ENCODE measurements at regions not wholly inside any gene's neighbourhood (a gene's known extent, or its start where the extent isn't known, plus 50 kb on each side); places are given as distances from the start of the nearest gene placed in this dataset.

GRCh38 chr5:51271261-51271660 lies 112.0 kb upstream of the ISL1 start:
- intact Hi-C loops (cut with micrococcal nuclease), result no loop called here
- Mint-ChIP-seq H3K4me1 (ENCODE audit: low read depth) (no peaks in the 10 kb centered on the region), H3K9me3 (no peaks in the 10 kb centered on the region), H3K4me3 (no peak overlapping the region), H3K27me3 (no peaks in the 10 kb centered on the region), H3K27ac (no peak overlapping the region), H3K36me3 (ENCODE audit: low read depth) (no peaks in the 10 kb centered on the region)
- CTCF ChIA-PET, result no interaction called here
- DNase-seq, result no peak
- TF ChIP-seq CTCF (IDR thresholded peaks at IDR 0.05), result no peak
- POLR2A ChIA-PET, result no interaction called here
- ATAC-seq, result no peak

GRCh38 chr5:51273021-51273420 lies 110.2 kb upstream of the ISL1 start:
- Mint-ChIP-seq H3K4me3 (no peak overlapping the region), H3K36me3 (ENCODE audit: low read depth) (no peaks in the 10 kb centered on the region), H3K4me1 (ENCODE audit: low read depth) (no peaks in the 10 kb centered on the region), H3K27ac (no peak overlapping the region), H3K9me3 (no peaks in the 10 kb centered on the region), H3K27me3 (no peaks in the 10 kb centered on the region)
- DNase-seq, result no peak
- ATAC-seq, result no peak
- ChIA-PET CTCF (no interaction called here), POLR2A (no interaction called here)
- intact Hi-C loops (cut with micrococcal nuclease), result no loop called here
- no peak for TF ChIP-seq CTCF (IDR thresholded peaks at IDR 0.05)

- TF ChIP-seq CTCF (IDR thresholded peaks at IDR 0.05), result no peak
- ATAC-seq (no peak), DNase-seq (no peak)
- no peaks in the 10 kb centered on the region for H3K9me3 Mint-ChIP-seq
- H3K4me1 Mint-ChIP-seq (ENCODE audit: low read depth), result no peaks in the 10 kb centered on the region
- POLR2A ChIA-PET, result no interaction called here
- CTCF ChIA-PET, result no interaction called here
- H3K27ac Mint-ChIP-seq, result no peak overlapping the region
- H3K4me3 Mint-ChIP-seq, result no peak overlapping the region
- H3K27me3 Mint-ChIP-seq, result no peaks in the 10 kb centered on the region
- no peaks in the 10 kb centered on the region for H3K36me3 Mint-ChIP-seq (ENCODE audit: low read depth)
- intact Hi-C loops (cut with micrococcal nuclease), result no loop called here
Measured at GRCh38 chr5:51273871-51274270, 109.4 kb upstream of the ISL1 start.

- H3K4me1 Mint-ChIP-seq (ENCODE audit: low read depth), result no peaks in the 10 kb centered on the region
- CTCF ChIA-PET, result no interaction called here
- POLR2A ChIA-PET, result no interaction called here
- intact Hi-C loops (cut with micrococcal nuclease), result no loop called here
- H3K4me3 Mint-ChIP-seq, result no peak overlapping the region
- H3K36me3 Mint-ChIP-seq (ENCODE audit: low read depth), result no peaks in the 10 kb centered on the region
- DNase-seq, result no peak
- ATAC-seq, result no peak
- H3K9me3 Mint-ChIP-seq, result no peaks in the 10 kb centered on the region
- no peak overlapping the region for H3K27ac Mint-ChIP-seq
- no peaks in the 10 kb centered on the region for H3K27me3 Mint-ChIP-seq
- TF ChIP-seq CTCF (IDR thresholded peaks at IDR 0.05), result no peak
Measured at GRCh38 chr5:51275428-51275827, 107.8 kb upstream of the ISL1 start.

- Mint-ChIP-seq H3K9me3 (no peaks in the 10 kb centered on the region), H3K4me1 (ENCODE audit: low read depth) (no peaks in the 10 kb centered on the region), H3K27me3 (no peaks in the 10 kb centered on the region), H3K36me3 (ENCODE audit: low read depth) (no peaks in the 10 kb centered on the region), H3K4me3 (no peak overlapping the region), H3K27ac (no peak overlapping the region)
- ChIA-PET CTCF (no interaction called here), POLR2A (no interaction called here)
- DNase-seq, result no peak
- ATAC-seq, result no peak
- intact Hi-C loops (cut with micrococcal nuclease), result no loop called here
- TF ChIP-seq CTCF (IDR thresholded peaks at IDR 0.05), result no peak
Measured at GRCh38 chr5:51276250-51276649, 107.0 kb upstream of the ISL1 start.

Data from activated CD8-positive, alpha-beta T cell treated with anti-CD3 and anti-CD28 coated beads for 36 hours (primary cell).